Fibroblast of villous mesenchyme (primary cell): ENCODE measurements at regions not wholly inside any gene's neighbourhood (a gene's known extent, or its start where the extent isn't known, plus 50 kb on each side); places are given as distances from the start of the nearest gene placed in this dataset.

ENCODE experiments used
- DNase-seq: peaks from one replicate; pipeline ENCODE4 v3.0.0-alpha.2; 2010; ENCODE audit warnings: low read depth
- H3K4me3 ChIP-seq: 2 replicates; pipeline ENCODE4 v1.5.1; 2011; ENCODE audit warnings: low read depth, mild to moderate bottlenecking, low read length
- TF ChIP-seq, protein P1 (sequence below): IDR thresholded peaks from 2 replicates; pipeline ENCODE4 v1.5.1; 2012; ENCODE audit warnings: low read depth, mild to moderate bottlenecking, low read length; ENCODE audit not compliant: insufficient read depth

GRCh38 chr2:47236503-47237215 lies 60.3 kb upstream of the CALM2 start:
- H3K4me3 ChIP-seq = no peak overlapping the region
- TF ChIP-seq, protein P1, sequence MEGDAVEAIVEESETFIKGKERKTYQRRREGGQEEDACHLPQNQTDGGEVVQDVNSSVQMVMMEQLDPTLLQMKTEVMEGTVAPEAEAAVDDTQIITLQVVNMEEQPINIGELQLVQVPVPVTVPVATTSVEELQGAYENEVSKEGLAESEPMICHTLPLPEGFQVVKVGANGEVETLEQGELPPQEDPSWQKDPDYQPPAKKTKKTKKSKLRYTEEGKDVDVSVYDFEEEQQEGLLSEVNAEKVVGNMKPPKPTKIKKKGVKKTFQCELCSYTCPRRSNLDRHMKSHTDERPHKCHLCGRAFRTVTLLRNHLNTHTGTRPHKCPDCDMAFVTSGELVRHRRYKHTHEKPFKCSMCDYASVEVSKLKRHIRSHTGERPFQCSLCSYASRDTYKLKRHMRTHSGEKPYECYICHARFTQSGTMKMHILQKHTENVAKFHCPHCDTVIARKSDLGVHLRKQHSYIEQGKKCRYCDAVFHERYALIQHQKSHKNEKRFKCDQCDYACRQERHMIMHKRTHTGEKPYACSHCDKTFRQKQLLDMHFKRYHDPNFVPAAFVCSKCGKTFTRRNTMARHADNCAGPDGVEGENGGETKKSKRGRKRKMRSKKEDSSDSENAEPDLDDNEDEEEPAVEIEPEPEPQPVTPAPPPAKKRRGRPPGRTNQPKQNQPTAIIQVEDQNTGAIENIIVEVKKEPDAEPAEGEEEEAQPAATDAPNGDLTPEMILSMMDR = no peak
- DNase-seq = no peak

DNA sequence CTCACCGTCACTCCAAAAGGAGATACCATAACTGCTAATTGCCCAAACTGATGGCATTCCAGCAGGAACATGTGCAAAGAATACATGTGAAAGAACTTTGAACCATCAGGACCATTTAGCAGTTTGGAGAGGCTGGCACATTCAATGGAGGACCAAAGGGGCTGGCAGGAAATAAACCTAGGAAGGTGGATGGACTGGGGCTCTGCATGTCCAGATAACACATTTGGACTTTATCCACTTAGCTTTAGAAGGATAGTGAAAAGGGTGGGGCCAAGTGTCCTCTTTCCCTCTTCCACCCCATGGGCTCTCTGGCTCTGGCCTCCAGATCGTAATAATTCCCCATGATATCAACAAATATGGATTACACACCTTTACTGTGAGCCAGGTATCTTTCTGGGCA lies 58.8 kb upstream of the CALM2 start:
- TF ChIP-seq, protein P1 = no peak
- H3K4me3 ChIP-seq = no peak overlapping the region
- DNase-seq = no peak

- no peak for DNase-seq
- TF ChIP-seq, protein P1 = no peak
- H3K4me3 ChIP-seq = no peak overlapping the region
These were observed 58.1 kb upstream of the CALM2 start for GRCh38 chr2:47234456-47234855.

- no peak overlapping the region for H3K4me3 ChIP-seq
- DNase-seq = peak; percentile 85
- TF ChIP-seq, protein P1 = no peak
These were observed 56.6 kb upstream of the CALM2 start for GRCh38 chr2:47232738-47233415.

- TF ChIP-seq, protein P1 = no peak
- no peak overlapping the region for H3K4me3 ChIP-seq
- DNase-seq = no peak
These were observed 54.1 kb upstream of the CALM2 start for GRCh38 chr2:47230418-47230817.

GRCh38 chr2:47227532-47228279 lies 51.4 kb upstream of the CALM2 start:
- H3K4me3 ChIP-seq = no peak overlapping the region
- no peak for DNase-seq
- TF ChIP-seq, protein P1 = no peak
